Tongue (tissue), 1 donor: ENCODE measurements at regions not wholly inside any gene's neighbourhood (a gene's known extent, or its start where the extent isn't known, plus 50 kb on each side); places are given as distances from the start of the nearest gene placed in this dataset.

Experiments
- DNase-seq: peaks from one replicate; pipeline ENCODE4 v3.0.0-alpha.2; 2015

GRCh38 chr10:8712656-8713055 is 658.2 kb downstream of the GATA3 start:
- DNase-seq = no peak

GRCh38 chr10:8719971-8720370 is 665.5 kb downstream of the GATA3 start:
- DNase-seq = no peak

DNA sequence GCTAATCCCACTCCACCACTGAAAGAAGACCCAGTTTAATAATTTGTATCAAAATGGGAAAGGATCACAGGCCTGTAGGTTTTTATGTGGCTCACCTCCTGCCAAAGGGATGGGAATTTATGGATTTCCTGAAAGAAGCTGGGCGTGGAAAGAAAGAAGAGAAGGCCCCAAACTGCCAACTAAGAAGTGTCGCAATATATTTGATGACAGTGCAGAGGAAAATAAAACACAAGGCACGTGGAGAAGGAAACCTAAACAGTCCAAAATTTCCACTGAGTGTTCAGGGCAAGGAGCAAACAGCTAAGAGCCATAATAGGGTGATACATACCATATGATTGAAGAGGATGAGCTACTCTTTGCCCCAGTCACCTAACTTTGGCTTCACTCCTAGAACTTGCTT is 667.2 kb downstream of the GATA3 start:
- DNase-seq = no peak

- no peak for DNase-seq
Measured at GRCh38 chr10:8722835-8723234, 668.3 kb downstream of the GATA3 start.

DNA sequence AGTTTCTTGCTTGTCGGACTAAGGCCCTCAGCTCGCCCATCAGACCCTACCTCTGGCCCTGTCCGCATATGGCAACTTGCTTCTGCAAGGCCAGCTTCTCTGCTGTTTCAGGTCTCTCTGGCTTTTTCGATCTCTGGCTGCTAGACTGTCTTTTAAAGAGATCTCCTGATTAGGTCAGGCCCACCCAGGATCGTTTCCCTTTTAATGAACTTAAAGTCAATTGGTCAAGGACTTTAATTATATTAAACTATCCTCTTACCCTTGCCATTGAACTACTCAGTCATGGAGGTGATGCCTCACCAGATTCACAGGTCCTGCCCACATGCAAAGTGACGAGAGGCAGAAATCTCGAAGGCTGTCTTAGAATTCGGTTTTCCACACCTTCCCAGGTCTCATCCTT is 670.9 kb downstream of the GATA3 start:
- DNase-seq = no peak

- DNase-seq = no peak
Measured at GRCh38 chr10:8726084-8726778, 671.7 kb downstream of the GATA3 start.

GRCh38 chr10:8726779-8727084 is 672.2 kb downstream of the GATA3 start:
- DNase-seq = no peak

DNA sequence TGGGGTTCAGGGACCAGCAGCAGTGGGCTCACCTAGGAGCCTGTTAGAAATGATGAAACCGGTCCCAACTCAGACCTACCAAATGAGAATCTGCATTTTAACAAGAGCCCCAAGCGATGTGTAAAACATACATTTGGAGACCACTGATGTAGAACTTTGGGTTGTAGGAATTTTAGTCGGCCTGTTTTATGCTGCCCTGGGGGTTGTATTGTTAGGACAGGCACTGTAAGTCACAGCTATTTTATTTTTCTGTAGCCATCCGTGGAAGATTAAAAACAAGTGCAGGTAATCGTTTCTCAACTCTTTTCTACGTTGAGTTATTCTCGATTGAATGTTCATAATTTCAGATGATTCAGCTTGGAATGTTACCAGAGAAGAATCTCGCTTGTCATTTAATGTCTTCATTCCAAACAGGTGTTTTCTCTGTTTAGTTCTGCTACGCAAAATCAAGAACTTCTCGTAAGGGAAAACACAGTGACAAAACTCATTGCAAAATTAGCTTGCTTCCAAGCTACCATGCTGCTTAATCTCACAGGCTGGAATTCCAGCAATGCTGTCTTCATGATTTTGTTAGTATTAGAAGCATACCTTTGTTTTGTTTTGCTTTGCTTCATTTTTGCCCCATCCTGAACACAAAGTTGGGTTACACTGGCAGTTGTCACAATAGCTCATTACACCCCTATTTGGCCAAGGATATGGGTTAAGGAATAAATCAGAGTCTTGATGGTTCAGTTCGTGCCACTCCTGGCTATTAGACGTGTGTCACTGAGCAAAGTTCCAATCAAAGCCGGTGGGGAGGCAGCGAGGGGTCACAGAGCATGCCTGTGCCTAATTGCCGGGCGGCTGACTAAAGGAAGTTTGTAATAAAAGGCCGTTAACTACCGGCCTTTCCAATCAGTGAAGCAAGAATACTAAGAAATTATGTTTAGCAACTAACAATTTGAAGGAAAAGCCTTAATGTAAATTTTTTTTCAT is 676.9 kb downstream of the GATA3 start:
- DNase-seq = no peak

DNA sequence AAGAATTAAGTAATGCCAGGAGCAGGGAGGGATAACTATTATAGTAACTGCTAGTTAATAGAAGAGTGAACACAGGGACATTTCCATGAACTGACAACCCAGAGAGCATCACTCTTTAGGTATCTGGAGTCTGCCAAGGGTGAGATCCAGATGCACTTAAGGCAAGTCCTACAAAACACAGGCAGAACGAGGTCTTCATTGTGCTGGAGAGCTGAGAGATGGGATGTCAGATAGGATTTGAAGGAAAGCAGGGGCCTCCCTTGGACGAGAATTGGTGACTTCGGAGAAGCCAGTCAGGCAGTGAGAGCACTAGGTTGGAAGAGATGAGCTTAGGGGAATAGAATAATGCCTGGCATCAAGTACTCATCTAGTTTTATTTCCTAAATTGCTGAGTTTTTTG is 684.5 kb downstream of the GATA3 start:
- DNase-seq = no peak

- no peak for DNase-seq
Measured at GRCh38 chr10:8752146-8752843, 697.8 kb downstream of the GATA3 start.

GRCh38 chr10:8758029-8758428 is 703.5 kb downstream of the GATA3 start:
- DNase-seq = no peak

DNA sequence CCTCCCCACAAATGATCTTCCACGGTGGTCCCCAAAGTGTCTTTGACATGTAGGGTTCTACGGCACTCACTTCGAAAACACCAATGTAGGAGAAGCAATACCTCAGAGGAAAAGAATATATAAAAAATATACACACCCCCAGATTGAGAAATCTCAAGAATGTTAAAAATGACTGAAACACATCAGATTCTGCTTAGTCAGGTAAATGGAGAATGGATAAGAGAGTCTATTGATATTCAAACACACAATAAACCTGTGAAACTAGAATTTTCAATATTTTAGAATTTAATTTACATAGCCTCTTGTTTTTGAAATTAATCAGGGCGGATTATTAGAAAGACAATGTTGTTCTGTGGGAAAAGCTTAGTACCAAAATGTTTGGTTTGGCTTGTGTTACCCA is 712.4 kb downstream of the GATA3 start:
- no peak for DNase-seq

GRCh38 chr10:8767591-8767990 is 713.1 kb downstream of the GATA3 start:
- DNase-seq = no peak

GRCh38 chr10:8768341-8768740 is 713.9 kb downstream of the GATA3 start:
- no peak for DNase-seq

GRCh38 chr10:8768852-8769251 is 714.4 kb downstream of the GATA3 start:
- DNase-seq = no peak

DNA sequence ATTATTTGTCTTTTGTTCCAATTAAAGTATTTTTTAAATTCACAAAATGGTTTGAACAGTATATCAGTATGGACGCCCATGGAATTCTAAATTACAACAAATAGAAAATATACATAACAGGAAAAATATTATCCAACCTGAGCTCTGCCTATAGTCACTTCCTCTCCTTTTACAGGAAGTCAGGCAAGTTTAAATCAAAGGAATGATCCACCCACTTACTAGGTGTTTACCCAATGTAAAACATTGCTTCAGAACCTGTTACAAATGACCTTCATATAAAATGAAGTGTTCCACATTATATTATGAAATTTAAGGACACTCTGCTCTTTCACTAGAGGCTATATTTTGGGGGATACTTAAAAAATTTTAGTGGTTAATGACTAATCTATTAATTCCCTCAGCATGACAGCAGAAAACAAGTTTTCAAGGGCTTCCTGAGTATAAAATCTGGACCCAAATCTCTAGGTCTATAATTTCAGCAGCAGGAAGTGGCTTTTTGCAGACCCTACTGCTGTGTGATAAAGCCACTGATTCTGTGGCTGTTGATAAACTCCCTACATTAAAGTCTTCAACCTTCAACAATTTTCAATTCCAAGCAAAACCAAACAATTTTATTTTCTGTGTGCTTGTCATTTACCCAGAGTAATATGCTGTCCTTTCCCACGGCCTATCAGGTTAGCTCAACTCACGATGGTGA is 722.6 kb downstream of the GATA3 start:
- no peak for DNase-seq

DNA sequence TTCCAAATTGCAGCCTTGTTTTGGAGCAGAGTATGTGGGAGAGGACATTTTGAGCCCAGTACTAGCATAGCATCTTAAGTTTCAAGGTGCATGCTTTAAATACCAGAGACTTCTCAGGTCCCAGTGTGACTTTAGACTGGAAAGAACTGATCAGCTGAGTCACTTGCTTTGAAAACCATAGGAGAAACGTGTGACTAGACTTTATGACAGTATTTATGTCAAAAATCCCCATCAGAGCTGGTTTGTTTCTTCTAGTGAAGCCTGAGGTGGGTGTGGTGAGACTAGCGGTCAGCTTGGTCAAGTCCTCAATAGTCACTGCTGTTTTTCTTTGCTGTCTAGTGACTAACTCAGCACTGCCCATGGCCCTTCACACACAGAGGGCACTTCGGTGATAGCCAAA is 724.2 kb downstream of the GATA3 start:
- DNase-seq = no peak

GRCh38 chr10:8787649-8788048 is 733.2 kb downstream of the GATA3 start:
- DNase-seq = no peak

GRCh38 chr10:8790390-8790789 is 735.9 kb downstream of the GATA3 start:
- no peak for DNase-seq

DNA sequence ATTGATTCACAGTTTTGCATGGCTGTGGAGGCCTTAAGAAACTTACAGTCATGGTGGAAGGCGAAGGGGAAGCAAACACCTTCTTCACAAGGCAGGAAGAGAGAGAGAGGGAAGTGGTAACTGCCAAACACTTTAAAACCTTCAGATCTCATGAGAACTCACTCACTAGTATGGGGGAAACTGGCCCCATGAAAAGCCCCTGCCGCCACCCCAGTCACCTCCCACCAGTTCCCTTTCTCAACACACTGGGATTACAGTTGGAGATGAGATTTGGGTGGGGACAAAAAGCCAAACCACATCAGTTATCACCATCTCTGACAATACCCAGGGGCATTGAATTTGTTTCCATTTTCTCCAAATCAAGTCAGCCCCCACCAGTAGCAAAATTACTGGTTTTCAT is 740.4 kb downstream of the GATA3 start:
- no peak for DNase-seq

DNA sequence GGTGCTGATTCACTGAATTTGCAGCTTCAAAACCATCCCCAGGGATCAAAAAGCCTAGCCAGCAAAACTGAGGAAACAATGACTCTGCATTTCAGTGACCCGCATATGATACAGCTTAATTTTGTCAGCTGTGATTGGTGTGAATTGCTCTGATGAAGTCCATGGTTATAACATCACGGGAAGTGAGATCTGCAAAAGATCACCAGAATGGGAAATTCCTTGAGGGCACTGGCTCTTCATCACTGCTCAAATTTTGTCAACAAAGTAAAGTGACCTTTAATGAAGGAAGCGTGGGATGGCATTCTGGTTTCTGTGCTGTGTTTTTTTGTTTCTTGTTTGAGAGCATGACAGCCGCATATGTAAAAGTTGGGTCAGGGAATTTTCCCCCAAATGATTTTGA is 745.9 kb downstream of the GATA3 start:
- DNase-seq = no peak

GRCh38 chr10:8803992-8804391 is 749.5 kb downstream of the GATA3 start:
- DNase-seq = no peak

DNA sequence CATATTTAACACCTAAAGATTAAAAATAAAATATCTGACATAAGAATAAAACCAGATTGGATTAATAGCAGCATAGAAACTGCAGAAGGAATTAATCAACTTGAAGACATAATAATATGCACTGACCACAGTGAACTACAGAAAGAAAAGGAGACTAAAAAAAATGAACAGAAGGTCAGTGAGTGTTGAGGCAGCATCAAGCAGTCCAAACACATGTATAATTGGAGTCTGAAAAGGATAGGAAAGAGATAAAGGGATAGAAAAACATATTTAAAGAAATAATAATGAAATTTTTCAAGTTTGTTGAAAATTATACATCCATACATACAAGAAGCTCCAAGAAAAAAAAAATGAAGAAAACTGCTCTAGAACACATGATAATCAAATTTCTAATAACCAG is 756.2 kb downstream of the GATA3 start:
- no peak for DNase-seq
